Kidney tubule cell (primary cell): ENCODE measurements at regions not wholly inside any gene's neighbourhood (a gene's known extent, or its start where the extent isn't known, plus 50 kb on each side); places are given as distances from the start of the nearest gene placed in this dataset.
"Not testable (repeated sequence)": the region's sequence is repeated elsewhere in the genome, so short reads cannot be mapped to it uniquely, and the experiment has no call there.

Source experiments
- DNase-seq: peaks from one replicate; pipeline ENCODE4 v3.0.0-alpha.2; 2018; ENCODE audit warnings: low spot score

GRCh38 chr4:170281027-170281426 lies 191.3 kb upstream of the AADAT start:
- no peak for DNase-seq

GRCh38 chr4:170278460-170278859 lies 188.7 kb upstream of the AADAT start:
- no peak for DNase-seq

DNA sequence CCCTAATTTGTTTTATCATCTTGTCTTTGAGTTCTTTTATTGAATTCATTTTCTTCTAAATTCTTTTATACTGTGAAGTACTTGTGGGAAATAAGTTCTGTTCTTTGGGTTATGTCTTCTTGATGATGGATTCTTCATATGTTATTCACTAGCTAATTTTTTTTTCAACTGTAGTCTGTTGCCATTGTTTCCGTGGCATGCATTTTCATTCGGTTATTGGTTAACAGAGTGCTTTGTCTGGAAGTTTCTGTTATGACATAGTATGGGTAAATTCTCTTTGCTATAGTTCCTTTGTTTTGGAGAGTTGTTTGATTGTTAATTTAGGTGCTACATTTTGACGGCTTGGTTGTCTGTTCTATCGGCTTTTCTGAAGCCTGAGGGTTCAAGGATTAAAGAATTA lies 184.9 kb upstream of the AADAT start:
- peak; percentile 74 for DNase-seq

DNA sequence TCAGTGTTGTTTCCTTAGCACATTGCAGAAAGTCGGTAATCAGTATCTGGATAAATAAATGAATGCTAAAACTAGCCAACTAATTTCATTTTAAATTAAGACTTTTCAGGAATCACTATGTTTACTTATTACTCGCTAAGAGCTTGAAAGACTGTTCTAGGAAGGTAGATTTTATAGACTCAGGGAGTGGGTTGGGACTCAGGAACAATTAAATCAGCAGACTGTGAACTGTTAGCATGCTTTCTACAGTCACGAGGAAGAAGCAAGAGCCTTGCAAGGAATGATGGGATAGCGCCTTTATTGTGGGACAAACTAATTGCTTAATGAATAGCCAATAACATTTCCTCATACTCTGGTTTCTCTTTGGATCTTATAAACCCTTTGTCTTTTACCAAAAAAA lies 183.2 kb upstream of the AADAT start:
- peak; percentile 43 for DNase-seq

GRCh38 chr4:170271723-170272122 lies 182.0 kb upstream of the AADAT start:
- no peak for DNase-seq

- peak; percentile 55 for DNase-seq
Observed at GRCh38 chr4:170270628-170271027, 180.9 kb upstream of the AADAT start.

DNA sequence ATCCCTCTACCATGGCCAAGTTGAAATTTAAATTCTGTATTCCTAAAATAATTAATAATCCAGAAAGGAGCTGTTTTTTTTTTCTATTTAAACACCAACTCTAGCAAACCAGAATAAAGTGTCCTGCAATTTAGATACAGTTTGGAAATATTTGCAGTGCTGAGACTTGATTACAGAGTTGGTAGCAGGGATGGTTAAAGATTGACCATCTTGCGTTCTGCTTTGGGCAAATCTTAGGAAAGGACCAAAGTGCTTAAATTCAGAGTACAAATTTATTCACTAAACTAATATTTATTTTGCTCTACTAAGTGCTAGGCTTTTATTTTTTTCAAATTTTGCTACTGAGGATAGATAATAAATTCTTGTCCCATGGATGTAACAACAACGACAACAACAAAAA lies 180.2 kb upstream of the AADAT start:
- DNase-seq: no peak

DNA sequence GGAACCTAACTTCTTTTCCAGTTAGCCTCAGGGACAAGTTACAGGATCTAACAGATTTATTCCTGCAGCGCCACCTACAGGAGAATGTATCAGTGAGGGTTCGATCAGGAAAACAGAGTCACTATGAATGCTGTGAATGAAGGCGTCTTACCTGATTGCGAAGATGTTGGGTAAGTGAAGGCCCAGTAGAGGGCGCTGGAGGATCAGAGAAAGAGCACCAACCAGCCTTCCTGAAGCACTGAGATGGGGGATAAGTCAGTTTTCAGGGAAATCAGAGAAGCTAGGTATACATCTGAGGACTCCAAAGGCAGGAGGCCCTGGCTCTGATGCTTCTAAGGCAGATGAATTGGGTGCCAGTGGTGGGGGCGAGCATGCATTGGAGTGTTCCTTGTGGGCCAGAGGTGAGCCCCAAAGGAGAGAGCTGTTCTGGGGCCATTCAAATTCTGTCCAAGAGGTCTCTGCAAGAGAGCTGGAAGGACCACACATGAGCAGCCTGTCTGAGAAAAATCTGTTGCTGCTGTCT lies 169.9 kb upstream of the AADAT start:
- DNase-seq: peak; percentile 90

DNA sequence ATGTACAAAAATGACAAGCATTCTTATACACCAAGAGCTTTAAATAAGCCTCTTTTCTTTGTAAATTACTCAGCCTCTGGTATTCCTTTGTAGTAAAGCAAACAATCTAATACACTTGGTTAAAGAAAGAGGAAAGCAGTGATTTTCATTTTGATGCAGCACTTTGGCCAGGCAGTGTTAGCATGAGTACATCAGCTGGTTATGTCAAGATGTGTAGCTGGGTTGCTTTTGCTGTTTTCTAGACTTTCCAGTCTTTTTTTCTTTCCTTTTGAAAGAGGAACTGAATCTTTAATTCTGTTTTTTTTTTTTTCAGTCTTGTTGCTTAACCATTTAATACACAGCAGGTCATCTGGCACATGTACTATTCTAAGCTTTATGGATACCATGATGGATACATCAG lies 167.1 kb upstream of the AADAT start:
- no peak for DNase-seq

- DNase-seq: peak; percentile 62
Observed at GRCh38 chr4:170248576-170248975, 158.8 kb upstream of the AADAT start.

DNA sequence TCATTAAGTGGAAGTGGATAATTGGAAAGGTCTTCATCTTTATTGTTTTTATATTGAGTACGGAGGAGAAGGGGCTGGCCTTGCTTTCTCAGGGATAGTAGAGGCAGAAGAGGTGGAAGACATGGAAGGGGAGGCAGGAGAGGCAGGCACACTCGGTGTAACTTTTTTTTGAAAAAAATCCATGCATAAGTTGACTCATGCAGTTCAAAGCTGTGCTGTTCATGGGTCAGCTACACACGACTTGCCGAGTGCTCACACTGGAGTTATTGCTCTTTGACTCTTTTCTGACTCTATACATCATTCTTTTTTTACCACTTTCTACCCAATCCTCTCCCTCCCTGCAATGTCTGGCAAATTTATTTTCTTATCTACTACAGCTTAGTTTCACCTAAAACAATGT lies 158.3 kb upstream of the AADAT start:
- DNase-seq: no peak

- DNase-seq: no peak
Observed at GRCh38 chr4:170247596-170247995, 157.8 kb upstream of the AADAT start.

DNA sequence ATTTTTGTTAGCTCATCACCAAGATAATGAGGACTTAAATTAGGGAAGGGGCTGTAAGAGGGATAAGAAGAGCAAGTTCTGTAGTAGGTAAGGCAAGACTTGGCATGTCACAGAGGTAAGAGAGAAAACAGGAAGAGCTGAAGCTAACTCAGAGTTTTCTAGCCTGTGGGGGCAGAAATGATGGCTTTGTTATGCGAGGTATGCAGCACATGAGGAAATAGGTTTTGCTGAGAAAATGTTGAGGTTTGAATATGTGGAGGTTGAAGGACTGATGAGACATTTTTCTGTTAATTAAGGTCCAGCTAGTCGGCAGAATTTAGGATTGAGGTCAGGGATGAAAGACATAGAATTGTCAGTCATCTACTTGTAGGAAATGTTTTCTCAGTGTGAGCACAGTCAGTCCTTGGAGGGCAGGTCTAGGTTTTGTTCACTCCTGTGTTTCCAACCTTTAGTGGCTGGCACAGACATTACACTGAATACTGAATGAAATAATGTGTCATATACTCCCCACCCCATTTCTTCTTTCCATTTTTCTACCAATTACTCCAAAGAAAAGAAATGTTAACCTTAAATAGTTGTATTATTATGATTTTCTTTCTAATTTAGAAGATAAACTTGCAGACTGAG lies 154.0 kb upstream of the AADAT start:
- DNase-seq: peak; percentile 78

GRCh38 chr4:170242471-170242870 lies 152.7 kb upstream of the AADAT start:
- DNase-seq: no peak

DNA sequence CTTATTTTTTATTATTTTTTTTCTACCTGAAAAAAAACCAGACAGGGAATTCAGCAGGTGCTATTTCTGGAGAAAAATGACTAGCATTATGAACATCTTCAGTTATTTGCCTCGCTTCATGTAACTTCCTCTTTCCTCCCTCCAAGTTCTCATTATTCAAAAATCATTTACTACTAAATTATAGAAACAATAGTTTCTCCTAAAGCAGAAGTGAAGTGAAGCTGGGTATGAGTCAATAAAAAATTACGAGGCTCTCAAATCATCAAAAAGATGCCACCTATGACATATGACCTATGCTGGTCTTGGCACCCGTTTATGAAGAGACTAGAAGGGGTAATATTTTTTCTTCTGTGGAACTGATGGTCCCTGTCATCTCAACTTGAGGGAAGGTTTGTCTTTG lies 145.0 kb upstream of the AADAT start:
- no peak for DNase-seq

DNA sequence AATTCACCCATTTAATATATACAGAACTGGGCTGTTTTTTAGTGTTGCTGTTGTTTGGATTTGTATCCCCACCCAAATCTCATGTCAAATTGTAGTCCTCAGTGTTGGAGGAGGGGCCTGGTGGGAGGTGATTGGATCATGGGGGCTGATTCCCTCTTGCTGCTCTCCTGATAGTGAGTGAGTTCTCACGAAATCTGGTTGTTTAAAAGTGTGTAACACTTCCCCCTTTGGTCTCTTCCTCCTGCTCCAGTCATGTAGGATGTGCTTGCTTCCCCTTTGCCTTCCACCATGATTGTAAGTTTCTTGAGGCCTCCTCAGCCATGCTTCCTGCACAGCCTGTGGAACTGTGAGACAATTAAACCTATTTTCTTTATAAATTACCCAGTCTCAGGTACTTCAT lies 141.6 kb upstream of the AADAT start:
- no peak for DNase-seq

DNA sequence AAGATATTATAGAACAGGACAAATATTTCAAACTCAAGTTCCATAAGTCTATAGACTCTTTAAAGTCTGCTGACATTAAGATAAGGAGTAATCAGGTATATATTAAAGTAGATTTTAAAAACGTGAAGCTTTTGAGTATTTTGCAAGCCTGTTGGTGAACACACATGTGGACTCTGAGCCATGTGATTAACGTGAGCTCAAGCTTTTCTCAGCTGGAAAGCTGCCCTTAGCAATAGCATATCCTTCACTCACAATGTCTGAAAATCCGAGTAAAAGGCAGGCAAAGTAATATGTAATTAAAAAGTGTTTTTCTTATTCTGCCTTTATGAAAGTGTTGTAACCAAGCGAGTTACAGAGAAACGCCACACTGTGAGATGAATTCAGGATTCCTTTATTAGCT lies 140.5 kb upstream of the AADAT start:
- no peak for DNase-seq

GRCh38 chr4:170229006-170229405 lies 139.2 kb upstream of the AADAT start:
- DNase-seq: no peak

DNA sequence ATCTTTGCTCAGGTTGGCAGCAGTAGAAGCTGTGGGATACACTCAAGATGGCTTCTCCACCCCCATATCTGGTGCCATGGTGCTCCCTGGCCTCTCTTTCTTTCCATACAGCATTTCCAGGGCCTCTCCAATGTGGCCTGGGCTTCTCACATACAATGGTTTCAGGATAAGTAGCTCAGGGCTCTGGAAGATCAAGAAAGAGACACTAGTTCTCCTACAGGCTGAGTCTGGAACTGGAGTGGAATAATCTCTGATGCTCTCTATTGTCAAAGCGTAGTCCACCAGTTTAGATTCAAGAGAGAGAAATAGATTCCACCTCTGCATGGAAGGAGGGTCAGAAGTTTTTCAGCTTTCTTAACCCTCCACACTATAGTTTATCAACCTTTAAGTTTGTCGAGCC lies 138.2 kb upstream of the AADAT start:
- DNase-seq: no peak

GRCh38 chr4:170226288-170226687 lies 136.5 kb upstream of the AADAT start:
- DNase-seq: peak; percentile 66

GRCh38 chr4:170214731-170215130 lies 125.0 kb upstream of the AADAT start:
- no peak for DNase-seq

DNA sequence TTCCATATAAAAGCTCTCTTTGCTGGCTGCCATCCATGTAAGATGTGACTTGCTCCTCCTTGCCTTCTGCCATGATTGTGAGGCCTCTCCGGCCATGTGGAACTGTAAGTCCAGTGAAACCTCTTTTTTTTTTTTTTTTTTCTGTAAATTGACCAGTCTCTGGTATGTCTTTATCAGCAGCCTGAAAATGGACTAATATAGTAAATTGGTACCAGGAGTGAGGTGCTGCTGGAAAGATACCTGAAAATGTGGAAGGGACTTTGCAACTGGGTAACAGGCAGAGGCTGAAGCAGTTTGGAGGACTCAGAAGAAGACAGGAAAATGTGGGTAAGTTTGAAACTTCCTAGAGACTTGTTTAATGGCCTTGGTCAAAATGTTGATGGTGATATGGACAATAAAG lies 124.3 kb upstream of the AADAT start:
- DNase-seq: no peak

DNA sequence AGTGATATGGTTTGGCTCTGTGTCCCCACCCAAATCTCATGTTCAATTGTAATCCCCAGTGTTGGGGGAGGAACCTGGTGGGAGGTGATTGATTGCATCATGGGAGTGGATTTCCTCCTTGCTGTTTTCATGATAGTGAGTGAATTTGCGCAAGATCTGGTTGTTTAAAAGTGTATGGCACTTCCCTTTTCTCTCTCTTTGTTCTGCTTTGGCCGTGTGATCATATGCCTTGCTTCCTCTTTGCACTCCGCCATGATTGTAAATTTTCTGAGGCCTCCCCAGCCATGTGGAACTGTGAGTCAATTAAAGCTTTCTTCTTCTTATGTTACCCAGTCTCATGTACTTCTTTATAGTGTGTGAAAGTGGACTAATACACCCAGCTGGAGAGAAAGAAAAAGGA lies 113.0 kb upstream of the AADAT start:
- no peak for DNase-seq

- DNase-seq: peak; percentile 20
Observed at GRCh38 chr4:170198747-170199146, 109.0 kb upstream of the AADAT start.

DNA sequence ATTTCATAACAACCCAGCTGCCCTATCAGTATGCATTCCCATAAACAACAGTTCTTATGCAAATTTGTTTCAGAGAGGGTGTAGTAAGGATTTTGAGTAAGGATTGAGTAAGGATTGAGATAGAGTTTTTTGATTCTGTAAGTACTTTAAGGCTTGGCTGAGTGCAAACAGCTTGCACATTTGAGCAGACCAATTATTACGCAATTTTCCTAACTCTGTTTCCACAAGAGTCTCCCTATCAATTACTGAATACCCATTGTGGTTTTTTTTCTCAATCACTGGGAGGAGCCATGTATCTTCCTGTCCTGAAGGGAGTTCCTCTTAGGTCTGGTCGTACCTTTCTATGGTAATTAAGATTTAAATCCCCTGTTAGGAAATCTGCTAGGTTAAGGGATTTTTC lies 105.0 kb upstream of the AADAT start:
- DNase-seq: not testable (repeated sequence)
